ENCODE measurements at regions not wholly inside any gene's neighbourhood (a gene's known extent, or its start where the extent isn't known, plus 50 kb on each side); places are given as distances from the start of the nearest gene placed in this dataset.
"Not testable (repeated sequence)": the region's sequence is repeated elsewhere in the genome, so short reads cannot be mapped to it uniquely, and the experiment has no call there.

DNA sequence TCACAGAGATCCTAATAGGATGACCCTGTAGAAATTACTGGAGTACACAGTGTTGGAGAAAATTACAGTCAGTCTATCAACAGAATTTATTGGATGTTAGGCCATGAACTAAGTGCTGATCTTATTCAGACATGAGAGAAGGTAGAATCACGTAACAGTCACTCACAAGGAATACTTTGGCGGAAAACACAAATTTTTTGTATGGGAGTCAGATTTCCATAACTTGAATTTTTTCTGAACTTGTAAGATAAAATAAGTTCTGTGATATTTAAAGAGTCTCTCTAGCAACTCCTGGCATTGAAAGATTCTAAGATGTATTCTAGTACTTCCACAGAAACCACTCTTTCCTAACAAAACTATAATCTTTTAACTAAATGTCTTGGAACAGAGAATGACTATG is 178.8 kb upstream of the MME start:
- no peak for DNase-seq (ENCODE audit: low spot score)

DNA sequence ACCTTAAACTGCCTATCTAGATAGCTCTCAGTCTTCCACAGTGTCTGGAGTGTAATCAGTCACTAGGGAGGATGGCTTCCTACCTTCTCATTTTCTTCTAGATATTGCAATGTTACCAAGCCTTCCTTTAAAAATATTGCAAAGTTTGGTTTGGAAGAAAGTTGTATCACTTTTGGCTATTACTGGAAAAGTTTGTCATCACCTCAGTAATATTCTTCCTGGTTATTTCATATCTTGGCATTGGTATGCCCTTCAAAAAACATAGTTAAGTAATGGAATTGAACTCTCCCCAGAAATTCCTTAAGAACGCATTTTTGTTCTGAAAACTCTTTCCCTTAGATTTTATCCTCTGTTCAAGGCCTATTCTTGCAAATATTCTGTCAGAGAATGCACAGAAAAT is 179.3 kb upstream of the MME start:
- DNase-seq (ENCODE audit: low spot score) = no peak

DNA sequence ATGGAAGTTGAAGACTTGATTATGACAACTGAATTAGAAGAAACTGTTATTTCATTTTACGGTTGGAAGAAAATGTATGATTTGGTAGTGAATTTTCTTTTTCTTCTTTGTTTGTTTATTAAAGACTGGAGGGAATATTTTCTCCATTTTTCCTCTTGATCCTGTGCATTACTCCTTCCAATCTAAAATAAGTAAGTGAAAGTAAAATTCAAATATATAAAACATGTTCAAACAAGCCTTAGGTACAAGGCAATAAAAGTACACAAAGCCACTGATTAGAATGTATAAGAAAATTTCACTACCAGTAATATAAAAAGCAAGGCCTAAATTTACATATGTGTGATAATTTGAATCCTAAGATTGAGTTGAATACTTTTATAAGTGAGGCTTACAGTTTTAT is 181.2 kb upstream of the MME start:
- no peak for DNase-seq (ENCODE audit: low spot score)

DNA sequence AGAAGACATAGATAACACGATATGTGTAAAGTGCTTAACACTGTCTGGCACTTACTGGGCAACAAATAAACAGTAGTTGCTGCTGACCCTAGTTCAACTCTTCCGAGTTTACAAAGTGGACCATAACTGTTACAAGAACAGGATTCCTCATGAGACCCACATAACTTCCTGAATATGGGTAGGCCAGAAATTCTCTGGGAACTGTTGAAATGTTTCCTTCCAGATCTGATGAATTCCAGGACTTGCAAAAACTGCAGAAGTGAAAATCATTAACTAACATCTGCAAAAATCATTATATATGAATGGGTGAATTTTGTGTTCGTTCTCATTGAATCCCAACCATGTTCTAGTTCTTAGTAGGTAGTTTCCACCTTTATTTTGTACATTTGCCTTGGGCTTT is 181.7 kb upstream of the MME start:
- DNase-seq (ENCODE audit: low spot score) = no peak

DNA sequence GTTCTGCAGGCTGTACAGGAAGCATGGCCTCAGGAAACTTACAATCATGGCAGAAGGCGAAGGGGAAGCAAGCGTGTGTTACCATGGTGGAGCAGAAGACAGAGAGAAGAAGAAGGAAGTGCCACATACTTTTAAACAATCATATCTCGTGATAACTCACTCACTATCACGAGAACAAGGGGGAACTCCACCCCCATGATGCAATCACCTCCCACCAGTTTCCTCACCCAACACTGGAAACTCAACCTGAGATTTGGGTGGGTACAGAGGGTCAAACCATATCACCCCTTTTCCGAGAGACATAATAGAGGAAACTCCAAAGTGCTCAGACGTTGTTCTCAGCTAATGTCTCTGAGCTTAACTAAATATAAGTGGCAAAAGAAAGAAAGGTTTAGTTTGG is 186.3 kb upstream of the MME start:
- DNase-seq (ENCODE audit: low spot score) = no peak

DNA sequence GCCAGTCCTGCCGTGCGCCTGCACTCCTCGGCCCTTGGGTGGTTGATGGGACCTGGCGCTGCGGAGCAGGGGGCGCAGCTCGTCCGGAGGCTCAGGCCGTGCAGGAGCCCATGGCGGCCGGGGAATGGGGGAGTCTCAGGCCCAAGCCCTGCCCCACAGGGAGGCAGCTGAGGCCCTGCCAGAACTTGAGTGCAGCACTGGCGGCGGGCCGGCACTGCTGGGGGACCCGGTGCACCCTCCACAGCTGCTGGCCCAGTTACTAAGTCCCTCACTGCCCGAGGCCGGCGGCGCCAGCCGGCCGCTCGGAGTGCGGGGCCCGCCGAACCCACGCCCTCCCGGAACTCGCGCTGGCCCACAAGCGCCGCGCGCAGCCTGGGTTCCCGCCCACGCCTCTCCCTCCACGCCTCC is 190.9 kb upstream of the MME start:
- no peak for DNase-seq (ENCODE audit: low spot score)

DNA sequence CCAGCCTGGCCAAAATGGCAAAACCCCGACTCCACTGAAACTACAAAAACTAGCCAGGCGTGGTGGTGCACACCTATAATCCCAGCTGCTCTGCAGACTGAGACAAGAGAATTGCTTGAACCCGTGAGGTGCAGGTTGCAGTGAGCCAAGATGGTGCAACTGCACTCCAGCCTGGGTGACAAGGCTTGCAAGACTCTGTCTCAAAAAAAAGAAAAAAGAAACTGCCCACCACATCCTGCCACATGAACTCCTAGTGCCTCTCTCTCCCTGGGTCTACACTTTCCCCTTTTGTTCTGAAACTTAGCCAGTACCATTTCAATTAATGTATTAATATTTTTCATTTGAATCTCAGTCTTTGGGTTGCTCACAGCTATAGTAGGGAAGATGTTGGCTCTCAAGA is 192.2 kb upstream of the MME start:
- no peak for DNase-seq (ENCODE audit: low spot score)

DNA sequence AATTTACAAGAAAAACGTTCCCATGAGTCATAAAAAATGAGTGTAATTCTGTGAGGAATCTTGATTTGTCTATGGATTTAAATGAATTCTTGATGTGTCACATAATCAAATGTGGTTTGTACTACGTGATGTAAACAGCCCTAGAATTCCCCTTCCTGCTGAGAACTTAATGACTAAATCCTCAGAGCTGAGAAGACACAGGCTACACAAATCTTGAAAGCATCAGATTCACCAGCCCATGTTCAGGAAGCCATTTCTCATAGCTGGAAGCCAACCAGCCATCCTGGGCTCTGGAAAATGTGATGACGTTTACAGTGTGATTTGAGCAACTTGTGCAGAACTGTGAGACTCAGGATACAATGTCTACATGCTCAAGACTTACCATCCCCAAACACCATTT is 193.7 kb upstream of the MME start:
- DNase-seq (ENCODE audit: low spot score) = no peak

DNA sequence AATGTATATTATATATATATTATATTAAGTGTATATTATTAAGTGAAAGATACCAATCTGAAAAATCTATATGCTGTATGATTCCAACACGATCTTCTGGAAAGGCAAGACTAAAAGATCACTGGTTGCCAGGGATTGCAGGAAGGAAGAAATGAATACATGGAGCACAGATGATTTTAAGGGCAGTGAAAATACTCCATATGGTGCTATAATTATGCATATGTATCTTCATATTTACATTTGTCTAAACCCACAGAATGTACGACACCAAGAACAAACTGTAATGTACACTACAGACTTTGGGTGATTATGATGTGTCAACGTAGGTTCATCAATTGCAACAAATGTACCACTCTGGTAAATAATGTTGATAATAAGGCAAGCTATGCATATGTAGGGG is 194.7 kb upstream of the MME start:
- DNase-seq (ENCODE audit: low spot score) = no peak

DNA sequence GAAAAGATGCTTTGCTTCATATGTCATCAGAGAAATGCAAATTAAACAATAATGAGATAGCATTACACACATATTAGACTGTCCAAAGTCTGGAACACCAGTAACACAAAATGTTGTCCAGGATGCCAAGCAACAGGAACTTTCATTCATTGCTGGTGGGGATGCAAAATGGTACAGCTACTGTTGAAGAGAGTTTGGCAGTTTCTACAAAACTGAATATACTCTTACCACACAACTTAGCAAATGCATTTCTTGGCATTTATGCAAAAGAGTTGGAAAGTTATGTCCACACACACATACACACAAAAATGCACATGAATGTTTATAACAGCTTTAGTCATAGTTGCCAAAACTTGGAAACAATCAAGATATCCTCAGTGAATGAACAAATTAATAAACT is 195.2 kb upstream of the MME start:
- DNase-seq (ENCODE audit: low spot score) = no peak

DNA sequence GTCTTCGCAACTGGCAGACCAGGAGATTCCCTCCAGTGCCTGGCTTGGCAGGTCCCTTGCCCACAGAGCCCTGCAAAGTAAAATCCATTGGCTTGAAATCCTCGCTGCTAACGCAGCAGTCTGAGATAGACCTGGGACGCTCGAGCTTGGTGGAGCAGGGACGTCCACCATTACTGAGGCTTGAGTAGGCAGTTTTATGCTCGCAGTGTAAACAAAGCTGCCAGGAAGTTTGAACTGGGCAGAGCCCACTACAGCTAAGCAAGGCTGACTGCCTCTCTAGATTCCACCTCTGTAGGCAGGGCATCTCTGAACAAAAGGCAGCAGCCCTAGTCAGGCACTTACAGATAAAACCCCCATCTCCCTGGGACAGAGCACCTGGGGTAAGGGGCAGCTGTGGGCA is 205.0 kb upstream of the MME start:
- DNase-seq (ENCODE audit: low spot score) = no peak

DNA sequence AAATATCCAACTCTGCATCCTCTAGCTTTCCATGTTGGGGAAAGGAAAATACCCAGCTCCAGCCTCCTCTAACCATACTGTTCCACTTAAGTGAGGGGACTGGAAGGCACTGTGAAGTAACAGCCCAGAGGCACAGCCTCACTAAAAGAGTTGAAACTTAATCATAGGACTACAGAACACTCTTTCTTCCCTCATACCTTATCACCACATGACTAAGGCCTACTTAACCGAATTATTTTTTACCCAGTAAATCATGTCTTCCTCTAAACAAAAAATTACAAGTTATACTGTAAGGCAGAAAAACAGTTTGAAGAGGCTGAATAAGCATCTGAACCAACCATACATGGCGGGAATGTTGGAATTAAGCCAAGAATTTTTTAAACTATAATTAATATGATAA is 207.4 kb upstream of the MME start:
- no peak for DNase-seq (ENCODE audit: low spot score)

DNA sequence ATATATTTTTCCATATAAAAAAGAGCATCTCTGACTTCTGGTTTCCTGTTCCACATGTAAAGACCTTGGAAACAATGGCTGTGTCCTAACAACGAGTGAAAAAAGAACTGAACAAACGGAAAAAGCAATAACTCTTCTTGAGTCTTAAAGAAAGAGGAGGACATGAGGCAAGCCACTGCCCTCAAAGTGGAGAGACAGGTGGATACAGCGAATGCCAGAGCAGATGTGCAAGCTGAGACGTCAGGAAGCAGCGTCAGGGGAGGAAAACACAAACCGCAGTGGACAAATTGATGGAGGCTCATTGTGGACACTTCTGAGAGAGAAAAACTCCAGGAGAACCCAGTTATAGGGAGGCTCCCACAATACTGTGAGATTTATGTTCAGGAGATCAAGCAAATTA is 208.0 kb upstream of the MME start:
- no peak for DNase-seq (ENCODE audit: low spot score)

DNA sequence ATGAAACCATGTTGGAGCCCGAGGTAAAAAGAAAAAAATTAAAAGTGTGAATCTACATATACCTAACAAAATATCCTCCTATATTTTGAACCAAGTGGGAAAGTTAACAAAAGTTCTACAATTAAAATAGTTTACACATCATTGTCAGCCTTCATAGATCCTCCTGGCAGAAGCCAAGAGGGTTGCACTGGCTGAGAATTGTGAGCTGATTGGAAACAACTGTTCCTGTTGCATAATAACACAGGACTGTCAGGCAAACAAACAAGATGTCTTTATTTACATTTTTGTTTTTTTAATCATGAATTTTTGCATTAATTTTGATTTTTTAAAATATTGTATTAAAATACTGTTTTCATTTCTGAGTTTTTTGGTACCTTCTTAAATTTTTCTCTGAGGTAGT is 215.2 kb upstream of the MME start:
- no peak for DNase-seq (ENCODE audit: low spot score)

DNA sequence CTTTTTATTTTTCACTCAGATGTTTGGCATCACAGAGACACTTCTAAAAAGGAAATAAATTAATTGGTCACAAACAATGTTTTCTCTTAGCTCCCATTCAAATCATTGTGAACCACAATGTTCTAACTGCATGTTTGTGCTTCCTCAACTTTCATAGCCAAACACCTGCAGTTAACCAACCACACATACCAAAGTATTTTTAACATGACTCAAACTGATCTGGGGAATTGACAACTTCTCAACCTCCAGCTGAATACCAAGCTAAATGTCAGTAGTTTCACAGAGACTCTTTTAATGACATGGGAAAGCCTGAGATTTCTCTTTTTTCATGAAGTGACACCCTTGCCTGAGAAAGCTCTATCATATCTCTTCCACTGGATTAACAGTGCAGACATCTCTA is 217.9 kb upstream of the MME start:
- DNase-seq (ENCODE audit: low spot score) = no peak

DNA sequence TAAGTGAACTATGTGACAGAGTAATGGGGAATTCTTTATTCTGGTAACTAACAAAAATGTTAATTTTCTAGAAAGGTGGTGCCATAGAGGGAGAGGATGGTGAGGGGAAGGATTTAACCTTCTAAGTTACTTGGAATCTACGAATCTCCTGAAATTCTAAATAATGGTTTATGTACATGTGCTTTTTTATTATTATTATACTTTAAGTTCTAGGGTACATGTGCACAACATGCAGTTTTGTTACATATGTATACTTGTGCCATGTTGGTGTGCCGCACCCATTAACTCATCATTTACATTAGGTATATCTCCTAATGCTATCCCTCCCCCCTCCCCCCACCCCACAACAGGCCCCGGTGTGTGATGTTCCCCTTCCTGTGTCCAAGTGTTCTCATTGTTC is 227.1 kb upstream of the MME start:
- DNase-seq (ENCODE audit: low spot score) = not testable (repeated sequence)

DNA sequence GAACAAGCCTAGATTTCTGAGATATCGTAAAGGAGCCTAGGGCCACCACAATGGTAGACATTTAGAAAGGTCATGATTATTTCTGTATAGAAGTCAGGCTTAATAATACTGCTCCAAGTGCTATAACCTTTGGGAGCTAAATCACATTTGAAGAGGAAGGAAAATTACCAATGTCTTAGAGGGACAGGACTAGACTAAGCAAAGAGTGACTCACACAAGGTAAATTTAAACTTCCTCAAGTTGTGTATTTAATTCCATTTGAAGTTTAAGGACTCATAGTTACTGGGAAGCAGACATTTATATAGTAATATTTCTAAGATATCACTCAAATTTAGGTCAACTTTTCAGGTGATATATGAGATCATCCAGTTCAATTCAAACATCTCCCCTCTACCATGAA is 227.6 kb upstream of the MME start:
- DNase-seq (ENCODE audit: low spot score) = no peak

DNA sequence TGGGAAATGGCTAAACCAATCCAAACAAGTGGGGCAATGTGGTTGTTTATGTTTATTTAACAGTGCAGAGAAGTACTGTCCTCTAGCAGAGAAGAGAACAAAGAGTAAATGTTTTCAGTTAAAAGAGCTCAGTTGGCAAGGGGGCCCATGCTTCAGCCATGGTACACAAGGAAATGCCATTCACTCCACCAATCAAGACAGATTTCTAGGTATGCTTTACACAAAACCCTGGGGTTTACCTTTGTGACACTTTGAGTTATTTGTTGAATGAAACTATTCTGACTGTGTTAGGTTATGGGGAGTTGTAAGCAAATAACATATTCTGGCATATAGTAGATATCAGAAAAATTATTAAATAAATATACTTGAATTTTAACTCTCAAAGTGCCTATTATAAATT is 228.5 kb upstream of the MME start:
- DNase-seq (ENCODE audit: low spot score) = no peak

DNA sequence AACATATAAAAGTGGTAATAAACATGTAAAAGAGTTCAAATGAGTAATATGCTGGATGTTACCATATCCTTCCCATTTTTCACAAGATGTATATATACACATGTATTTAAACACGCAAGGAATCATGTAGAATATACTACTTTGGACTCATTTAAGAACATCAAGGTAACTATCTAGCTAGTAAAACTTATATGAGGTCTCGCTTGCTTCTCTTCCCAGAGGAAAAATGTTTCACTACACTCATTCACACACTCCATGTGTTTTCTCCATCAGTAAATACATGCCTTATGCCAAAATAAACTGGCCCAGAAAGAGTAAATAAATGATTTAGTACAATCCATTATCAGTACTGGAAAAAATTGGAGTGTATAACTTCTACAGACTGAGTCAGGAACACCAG is 229.2 kb upstream of the MME start:
- no peak for DNase-seq (ENCODE audit: low spot score)

DNA sequence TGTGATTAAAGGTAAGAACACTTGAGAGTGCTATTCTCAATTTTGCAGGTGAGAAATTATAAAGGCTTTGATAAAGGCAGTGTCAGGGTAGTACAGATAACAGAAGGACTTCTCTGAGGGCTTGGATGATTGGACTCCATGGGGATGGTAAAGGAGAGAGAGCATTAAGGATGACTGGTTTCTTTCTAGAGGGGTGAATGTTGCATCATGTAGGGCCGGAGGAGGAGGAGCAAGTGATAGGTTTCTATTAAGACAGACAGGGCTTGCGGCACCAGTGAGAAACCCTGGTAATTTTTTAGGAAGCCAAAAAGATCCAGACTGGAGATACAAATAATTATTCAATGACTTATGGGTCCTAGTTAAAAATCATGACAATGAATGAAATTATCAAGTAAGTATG is 230.7 kb upstream of the MME start:
- no peak for DNase-seq (ENCODE audit: low spot score)

DNA sequence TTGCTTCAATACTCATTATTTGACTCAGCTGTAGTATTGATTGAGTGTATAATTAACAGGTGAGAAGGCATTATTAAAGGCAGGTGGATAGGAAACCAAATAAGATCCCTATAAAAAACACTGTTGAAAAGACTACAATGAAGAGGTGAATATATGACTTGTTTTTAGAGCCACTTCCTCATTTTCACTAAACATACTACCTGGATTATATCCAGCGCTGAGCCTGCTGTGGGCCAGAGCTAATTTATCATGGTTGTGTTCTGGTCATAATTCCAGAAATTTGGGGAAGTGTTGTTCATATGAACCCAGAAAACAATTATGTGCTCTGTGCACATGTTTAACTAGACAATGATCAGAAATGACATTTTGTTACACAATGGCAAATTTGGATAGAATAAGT is 235.3 kb upstream of the MME start:
- DNase-seq (ENCODE audit: low spot score) = no peak

DNA sequence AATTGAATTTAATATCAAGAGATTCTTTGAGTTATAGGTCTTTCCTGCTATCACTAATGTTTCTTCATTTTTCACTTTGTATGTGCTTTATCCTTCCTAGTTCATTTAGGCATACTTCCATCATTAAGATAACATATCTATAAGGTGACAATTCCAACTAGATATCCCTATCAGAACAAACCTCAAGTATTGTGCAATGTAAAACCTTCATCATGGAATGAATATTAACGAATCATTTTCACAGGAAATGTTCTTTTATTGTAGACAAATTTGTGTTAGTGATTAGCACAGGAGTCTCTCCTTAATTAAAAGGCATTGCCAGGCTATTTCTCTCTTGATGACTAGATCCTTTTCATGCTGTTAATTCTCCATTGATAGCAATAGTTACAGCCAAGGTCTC is 236.5 kb upstream of the MME start:
- no peak for DNase-seq (ENCODE audit: low spot score)

DNA sequence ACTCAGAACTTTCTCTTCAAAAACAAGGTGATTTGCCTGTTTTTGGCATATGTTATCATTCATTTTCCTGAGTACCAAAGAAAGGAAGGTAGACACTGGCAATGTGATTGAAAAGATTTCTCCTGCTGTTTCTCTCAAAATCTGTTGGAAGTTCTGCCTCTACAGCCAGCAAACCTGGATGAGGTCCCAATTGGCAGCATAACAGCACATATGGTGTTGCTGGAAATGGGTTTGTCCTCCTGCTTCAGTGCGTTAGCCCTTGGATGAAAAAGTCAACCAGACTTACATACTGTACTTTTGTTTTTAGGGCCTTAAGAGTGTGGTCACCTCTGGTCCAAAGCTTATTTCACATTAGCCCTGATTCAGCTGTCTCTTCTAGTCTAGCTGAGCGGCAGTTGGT is 237.6 kb upstream of the MME start:
- DNase-seq (ENCODE audit: low spot score) = no peak

DNA sequence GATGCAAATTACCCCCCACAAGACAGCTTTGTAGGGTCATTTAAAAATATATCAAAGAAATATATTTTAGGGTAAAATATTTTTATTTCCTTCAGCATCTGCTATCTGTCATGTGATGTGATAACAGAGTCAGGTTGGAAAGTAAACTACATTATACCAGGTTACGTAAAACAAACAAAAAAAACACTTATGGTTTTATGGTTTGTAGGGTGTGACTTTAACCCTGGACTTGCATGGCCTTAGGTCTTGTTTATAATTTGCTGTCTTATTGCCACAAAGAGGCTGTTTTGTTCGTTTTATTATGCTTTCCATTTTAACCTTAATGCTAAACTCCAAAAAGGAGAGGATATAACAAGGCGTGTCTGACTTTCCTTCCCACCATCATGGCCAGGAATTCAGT is 244.5 kb upstream of the MME start:
- DNase-seq (ENCODE audit: low spot score) = no peak

DNA sequence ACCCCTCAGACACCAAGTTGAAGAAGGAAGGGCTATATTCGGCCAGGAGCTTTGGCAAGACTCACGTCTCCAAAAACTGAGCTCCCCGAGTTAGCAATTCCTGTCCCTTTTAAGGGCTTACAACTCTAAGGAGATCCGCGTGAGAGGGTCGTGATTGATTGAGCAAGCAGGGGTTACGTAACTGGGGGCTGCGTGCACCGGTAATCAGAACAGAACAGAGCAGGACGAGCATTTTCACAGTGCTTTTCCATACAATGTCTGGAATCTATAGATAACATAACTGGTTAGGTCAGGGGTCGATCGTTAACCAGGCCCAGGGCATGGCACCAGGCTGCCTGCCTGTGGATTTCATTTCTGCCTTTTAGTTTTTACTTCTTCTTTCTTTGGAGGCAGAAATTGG is 245.3 kb upstream of the MME start:
- DNase-seq (ENCODE audit: low spot score) = not testable (repeated sequence)

DNA sequence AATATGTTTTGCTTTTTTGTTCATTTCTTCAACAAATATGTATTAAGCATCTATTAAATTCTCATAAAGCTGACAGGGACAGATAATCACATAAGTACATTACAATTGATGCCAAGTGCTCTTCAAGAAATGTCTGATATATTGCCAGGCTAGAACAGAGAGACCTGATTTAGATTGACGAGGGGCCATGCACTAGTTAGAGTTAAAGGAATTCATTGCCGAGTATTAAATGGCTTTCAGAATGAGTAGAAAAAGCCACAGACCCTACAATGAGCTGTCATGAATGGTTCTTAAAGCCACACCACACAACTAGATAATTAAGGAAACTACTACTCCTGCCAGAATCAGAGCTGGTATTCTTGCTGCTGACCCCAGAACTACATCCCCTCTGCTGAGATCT is 250.2 kb upstream of the MME start:
- no peak for DNase-seq (ENCODE audit: low spot score)
